ENCODE measurements at regions not wholly inside any gene's neighbourhood (a gene's known extent, or its start where the extent isn't known, plus 50 kb on each side); places are given as distances from the start of the nearest gene placed in this dataset.

GRCh38 chr12:87775784-87776183 is 253.4 kb downstream of the C12orf50 start:
- Histone ChIP-seq H3K4me1 (ENCODE audit: control extremely low read depth in 1 of 4, control insufficient read depth in 4 of 4, insufficient read depth in 4 of 4, low read length in 3 of 4) (no peaks in the 10 kb centered on the region), H3K27ac (ENCODE audit: insufficient read depth in 1 of 2, low read depth in 1 of 2, low read length in 2 of 2, poor library complexity in 1 of 2, severe bottlenecking in 2 of 2) (no peak overlapping the region), H3K36me3 (ENCODE audit: control insufficient read depth in 4 of 4, insufficient read depth in 4 of 4, low read length in 3 of 4) (no peaks in the 10 kb centered on the region), H3K9me3 (ENCODE audit: control extremely low read depth in 1 of 5, control insufficient read depth in 4 of 5, insufficient read depth in 2 of 5, low read depth in 1 of 5, low read length in 4 of 5) (no peaks in the 10 kb centered on the region), H3K27me3 (replicated peaks in 2 of 5; ENCODE audit: control insufficient read depth in 4 of 5, insufficient read depth in 5 of 5, low read length in 4 of 5) (no peaks in the 10 kb centered on the region), H3K4me3 (ENCODE audit: control insufficient read depth in 1 of 7, extremely low read depth in 1 of 7, insufficient read depth in 4 of 7, low read depth in 2 of 7, low read length in 6 of 7) (no peak overlapping the region)
- CTCF ChIA-PET, result no interaction called here
- DNase-seq, result no peak
- POLR2A ChIA-PET, result interaction anchor here (0.6 kb wide), 1 partner anchor 16 kb away, joined by 3 read pairs; no protein-coding TSS in a partner anchor

- no peak overlapping the region for H3K27ac ChIP-seq (ENCODE audit: insufficient read depth in 1 of 2, low read depth in 1 of 2, low read length in 2 of 2, poor library complexity in 1 of 2, severe bottlenecking in 2 of 2)
- H3K9me3 ChIP-seq (ENCODE audit: control extremely low read depth in 1 of 5, control insufficient read depth in 4 of 5, insufficient read depth in 2 of 5, low read depth in 1 of 5, low read length in 4 of 5), result no peaks in the 10 kb centered on the region
- H3K27me3 ChIP-seq (replicated peaks in 2 of 5; ENCODE audit: control insufficient read depth in 4 of 5, insufficient read depth in 5 of 5, low read length in 4 of 5), result no peaks in the 10 kb centered on the region
- no peak overlapping the region for H3K4me3 ChIP-seq (ENCODE audit: control insufficient read depth in 1 of 7, extremely low read depth in 1 of 7, insufficient read depth in 4 of 7, low read depth in 2 of 7, low read length in 6 of 7)
- no peaks in the 10 kb centered on the region for H3K36me3 ChIP-seq (ENCODE audit: control insufficient read depth in 4 of 4, insufficient read depth in 4 of 4, low read length in 3 of 4)
- CTCF ChIA-PET, result no interaction called here
- H3K4me1 ChIP-seq (ENCODE audit: control extremely low read depth in 1 of 4, control insufficient read depth in 4 of 4, insufficient read depth in 4 of 4, low read length in 3 of 4), result no peaks in the 10 kb centered on the region
- no peak for DNase-seq
- POLR2A ChIA-PET, result no interaction called here
Observed at GRCh38 chr12:87775051-87775450, 254.2 kb downstream of the C12orf50 start.

GRCh38 chr12:87772401-87772800 is 256.8 kb downstream of the C12orf50 start:
- Histone ChIP-seq H3K27ac (ENCODE audit: insufficient read depth in 1 of 2, low read depth in 1 of 2, low read length in 2 of 2, poor library complexity in 1 of 2, severe bottlenecking in 2 of 2) (no peak overlapping the region), H3K36me3 (ENCODE audit: control insufficient read depth in 4 of 4, insufficient read depth in 4 of 4, low read length in 3 of 4) (no peaks in the 10 kb centered on the region), H3K4me1 (ENCODE audit: control extremely low read depth in 1 of 4, control insufficient read depth in 4 of 4, insufficient read depth in 4 of 4, low read length in 3 of 4) (no peaks in the 10 kb centered on the region), H3K27me3 (replicated peaks in 2 of 5; ENCODE audit: control insufficient read depth in 4 of 5, insufficient read depth in 5 of 5, low read length in 4 of 5) (no peaks in the 10 kb centered on the region), H3K9me3 (ENCODE audit: control extremely low read depth in 1 of 5, control insufficient read depth in 4 of 5, insufficient read depth in 2 of 5, low read depth in 1 of 5, low read length in 4 of 5) (no peaks in the 10 kb centered on the region), H3K4me3 (ENCODE audit: control insufficient read depth in 1 of 7, extremely low read depth in 1 of 7, insufficient read depth in 4 of 7, low read depth in 2 of 7, low read length in 6 of 7) (no peak overlapping the region)
- ChIA-PET CTCF (no interaction called here), POLR2A (no interaction called here)
- 80% methylated on average over 2 of the region's 2 CpGs for WGBS (ENCODE audit: insufficient coverage)
- DNase-seq, result no peak

- CTCF ChIA-PET, result no interaction called here
- no peaks in the 10 kb centered on the region for H3K36me3 ChIP-seq (ENCODE audit: control insufficient read depth in 4 of 4, insufficient read depth in 4 of 4, low read length in 3 of 4)
- POLR2A ChIA-PET, result no interaction called here
- 68% methylated on average over 4 of the region's 11 CpGs for WGBS (ENCODE audit: insufficient coverage)
- no peaks in the 10 kb centered on the region for H3K4me1 ChIP-seq (ENCODE audit: control extremely low read depth in 1 of 4, control insufficient read depth in 4 of 4, insufficient read depth in 4 of 4, low read length in 3 of 4)
- no peaks in the 10 kb centered on the region for H3K27me3 ChIP-seq (replicated peaks in 2 of 5; ENCODE audit: control insufficient read depth in 4 of 5, insufficient read depth in 5 of 5, low read length in 4 of 5)
- DNase-seq, result no peak
- H3K4me3 ChIP-seq (ENCODE audit: control insufficient read depth in 1 of 7, extremely low read depth in 1 of 7, insufficient read depth in 4 of 7, low read depth in 2 of 7, low read length in 6 of 7), result no peak overlapping the region
- H3K9me3 ChIP-seq (ENCODE audit: control extremely low read depth in 1 of 5, control insufficient read depth in 4 of 5, insufficient read depth in 2 of 5, low read depth in 1 of 5, low read length in 4 of 5), result no peaks in the 10 kb centered on the region
- no peak overlapping the region for H3K27ac ChIP-seq (ENCODE audit: insufficient read depth in 1 of 2, low read depth in 1 of 2, low read length in 2 of 2, poor library complexity in 1 of 2, severe bottlenecking in 2 of 2)
Observed at GRCh38 chr12:87768501-87769287, 260.5 kb downstream of the C12orf50 start.

- Histone ChIP-seq H3K4me3 (ENCODE audit: control insufficient read depth in 1 of 7, extremely low read depth in 1 of 7, insufficient read depth in 4 of 7, low read depth in 2 of 7, low read length in 6 of 7) (no peak overlapping the region), H3K36me3 (ENCODE audit: control insufficient read depth in 4 of 4, insufficient read depth in 4 of 4, low read length in 3 of 4) (no peaks in the 10 kb centered on the region), H3K4me1 (ENCODE audit: control extremely low read depth in 1 of 4, control insufficient read depth in 4 of 4, insufficient read depth in 4 of 4, low read length in 3 of 4) (no peaks in the 10 kb centered on the region), H3K9me3 (ENCODE audit: control extremely low read depth in 1 of 5, control insufficient read depth in 4 of 5, insufficient read depth in 2 of 5, low read depth in 1 of 5, low read length in 4 of 5) (no peaks in the 10 kb centered on the region), H3K27me3 (replicated peaks in 2 of 5; ENCODE audit: control insufficient read depth in 4 of 5, insufficient read depth in 5 of 5, low read length in 4 of 5) (no peaks in the 10 kb centered on the region), H3K27ac (ENCODE audit: insufficient read depth in 1 of 2, low read depth in 1 of 2, low read length in 2 of 2, poor library complexity in 1 of 2, severe bottlenecking in 2 of 2) (no peak overlapping the region)
- ChIA-PET POLR2A (no interaction called here), CTCF (no interaction called here)
- DNase-seq, result no peak
Observed at GRCh38 chr12:87766044-87766443, 263.2 kb downstream of the C12orf50 start.

- ChIA-PET CTCF (no interaction called here), POLR2A (no interaction called here)
- no CpG with 5 or more reads among the region's 2 CpGs for WGBS (ENCODE audit: insufficient coverage)
- no peaks in the 10 kb centered on the region for H3K9me3 ChIP-seq (ENCODE audit: control extremely low read depth in 1 of 5, control insufficient read depth in 4 of 5, insufficient read depth in 2 of 5, low read depth in 1 of 5, low read length in 4 of 5)
- H3K27me3 ChIP-seq (replicated peaks in 2 of 5; ENCODE audit: control insufficient read depth in 4 of 5, insufficient read depth in 5 of 5, low read length in 4 of 5), result no peaks in the 10 kb centered on the region
- no peak for DNase-seq
- H3K27ac ChIP-seq (ENCODE audit: insufficient read depth in 1 of 2, low read depth in 1 of 2, low read length in 2 of 2, poor library complexity in 1 of 2, severe bottlenecking in 2 of 2), result no peak overlapping the region
- no peaks in the 10 kb centered on the region for H3K4me1 ChIP-seq (ENCODE audit: control extremely low read depth in 1 of 4, control insufficient read depth in 4 of 4, insufficient read depth in 4 of 4, low read length in 3 of 4)
- H3K36me3 ChIP-seq (ENCODE audit: control insufficient read depth in 4 of 4, insufficient read depth in 4 of 4, low read length in 3 of 4), result no peaks in the 10 kb centered on the region
- H3K4me3 ChIP-seq (ENCODE audit: control insufficient read depth in 1 of 7, extremely low read depth in 1 of 7, insufficient read depth in 4 of 7, low read depth in 2 of 7, low read length in 6 of 7), result no peak overlapping the region
Observed at GRCh38 chr12:87760943-87761342, 268.3 kb downstream of the C12orf50 start.

- Histone ChIP-seq H3K4me3 (ENCODE audit: control insufficient read depth in 1 of 7, extremely low read depth in 1 of 7, insufficient read depth in 4 of 7, low read depth in 2 of 7, low read length in 6 of 7) (no peak overlapping the region), H3K9me3 (ENCODE audit: control extremely low read depth in 1 of 5, control insufficient read depth in 4 of 5, insufficient read depth in 2 of 5, low read depth in 1 of 5, low read length in 4 of 5) (no peaks in the 10 kb centered on the region), H3K36me3 (ENCODE audit: control insufficient read depth in 4 of 4, insufficient read depth in 4 of 4, low read length in 3 of 4) (no peaks in the 10 kb centered on the region), H3K27me3 (replicated peaks in 2 of 5; ENCODE audit: control insufficient read depth in 4 of 5, insufficient read depth in 5 of 5, low read length in 4 of 5) (no peaks in the 10 kb centered on the region), H3K27ac (ENCODE audit: insufficient read depth in 1 of 2, low read depth in 1 of 2, low read length in 2 of 2, poor library complexity in 1 of 2, severe bottlenecking in 2 of 2) (no peak overlapping the region), H3K4me1 (ENCODE audit: control extremely low read depth in 1 of 4, control insufficient read depth in 4 of 4, insufficient read depth in 4 of 4, low read length in 3 of 4) (no peaks in the 10 kb centered on the region)
- ChIA-PET CTCF (no interaction called here), POLR2A (interaction anchor here (0.6 kb wide), 1 partner anchor 1730 kb away, joined by 3 read pairs; no protein-coding TSS in a partner anchor)
- DNase-seq, result no peak
Observed at GRCh38 chr12:87758271-87758670, 270.9 kb downstream of the C12orf50 start.

All from common myeloid progenitor, CD34-positive (primary cell).